Activated T-helper 1 cell treated with anti-CD3 and anti-CD28 coated beads, Interleukin-12 subunit alpha, Interleukin-12 subunit beta, Interleukin-2, Interleukin-4 antibody, amounts not matched to agents 30 ng/mL and 10 ng/mL and 1 ng/mL, durations not matched to agents 14 hours and 24 hours and 36 hours (primary cell): ENCODE measurements at regions not wholly inside any gene's neighbourhood (a gene's known extent, or its start where the extent isn't known, plus 50 kb on each side); places are given as distances from the start of the nearest gene placed in this dataset.

Experiments
- DNase-seq: peaks from one replicate; pipeline ENCODE4 v3.0.0; 2021; ENCODE audit warnings: low spot score
- H3K27ac Mint-ChIP-seq: one replicate; pipeline ENCODE4 v1.8.0; 2021; ENCODE audit warnings: mild to moderate bottlenecking, mixed read lengths
- H3K27me3 Mint-ChIP-seq: one replicate; pipeline ENCODE4 v1.8.0; 2022; ENCODE audit warnings: mild to moderate bottlenecking, moderate library complexity, mixed read lengths; ENCODE audit not compliant: insufficient read depth
- H3K36me3 Mint-ChIP-seq: one replicate; pipeline ENCODE4 v1.8.0; 2021; ENCODE audit warnings: low read depth, mixed read lengths
- H3K4me1 Mint-ChIP-seq: one replicate; pipeline ENCODE4 v1.8.0; 2021; ENCODE audit warnings: low read depth, mixed read lengths
- H3K4me3 Mint-ChIP-seq: one replicate; pipeline ENCODE4 v1.8.0; 2021; ENCODE audit warnings: mild to moderate bottlenecking, moderate library complexity, mixed read lengths
- H3K9me3 Mint-ChIP-seq: one replicate; pipeline ENCODE4 v1.8.0; 2021; ENCODE audit warnings: mixed read lengths
- intact Hi-C: fragments of 100-400 bp; cut with micrococcal nuclease; formaldehyde crosslinking; loops from one replicate; pipeline ENCODE4 v1.15.1; 2024

DNA sequence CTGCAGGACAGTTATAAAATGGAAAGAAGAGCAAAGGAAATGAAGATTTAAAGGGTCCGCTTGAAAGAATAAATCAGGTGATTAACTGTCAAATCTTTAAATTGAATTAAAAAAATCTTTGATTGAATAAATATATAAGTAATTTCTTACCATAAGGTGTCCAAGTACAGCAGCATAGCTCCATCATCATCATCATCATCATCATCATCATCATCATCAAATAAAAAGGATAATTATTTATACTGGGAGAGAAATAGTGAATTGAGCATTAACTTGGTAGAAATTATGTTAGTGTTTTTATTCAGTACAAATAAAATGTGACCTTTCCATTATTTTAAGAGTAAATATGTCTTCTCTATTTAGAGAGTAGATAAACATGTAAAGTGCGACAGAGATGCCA is 745.6 kb upstream of the MARCKS start:
- Mint-ChIP-seq H3K36me3 (no peaks in the 10 kb centered on the region), H3K9me3 (peaks cover 11% of the 10 kb centered on the region), H3K27me3 (no peaks in the 10 kb centered on the region), H3K4me1 (no peaks in the 10 kb centered on the region), H3K4me3 (no peak overlapping the region), H3K27ac (no peak overlapping the region)
- DNase-seq = no peak
- intact Hi-C loops = no loop called here

DNA sequence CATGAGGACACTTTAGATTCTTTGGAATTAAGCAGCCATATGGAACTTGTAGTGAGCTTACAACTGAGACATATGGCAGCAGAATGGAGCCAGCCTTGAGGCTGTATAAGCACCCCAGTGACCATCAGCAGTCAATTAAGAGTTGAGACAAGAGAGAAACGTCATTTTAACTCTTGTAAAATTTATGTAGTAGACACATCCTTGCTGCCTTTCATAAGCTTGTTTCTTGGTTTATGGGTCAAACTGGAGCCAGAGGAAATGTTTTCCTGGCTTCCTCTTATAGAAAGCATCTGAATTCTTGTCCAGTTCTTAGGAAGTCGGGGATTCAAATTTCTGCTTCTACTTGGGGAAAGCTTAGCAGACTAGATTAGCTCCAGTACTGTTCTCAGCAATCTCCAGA is 745.1 kb upstream of the MARCKS start:
- H3K9me3 Mint-ChIP-seq = peaks cover 11% of the 10 kb centered on the region
- no peaks in the 10 kb centered on the region for H3K4me1 Mint-ChIP-seq
- intact Hi-C loops = no loop called here

DNA sequence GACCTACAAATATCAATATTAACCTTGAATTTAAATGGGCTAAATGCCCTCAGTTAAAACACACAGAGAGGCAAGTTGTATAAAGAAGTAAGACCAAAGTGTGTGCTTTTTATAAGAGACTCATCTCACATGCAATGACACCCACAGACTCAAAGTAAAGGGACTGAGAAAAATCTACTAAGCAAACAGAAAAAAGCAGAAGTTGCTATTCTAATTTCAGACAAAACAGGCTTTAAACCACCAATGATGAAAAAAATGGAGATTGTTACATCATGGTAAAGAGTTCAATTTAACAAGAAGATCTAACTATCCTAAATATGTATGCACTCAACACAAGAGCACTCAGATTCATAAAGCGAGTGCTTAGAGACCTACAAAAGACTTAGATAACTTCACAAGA is 741.9 kb upstream of the MARCKS start:
- H3K27ac Mint-ChIP-seq = no peak overlapping the region
- no peaks in the 10 kb centered on the region for H3K4me1 Mint-ChIP-seq
- no peaks in the 10 kb centered on the region for H3K27me3 Mint-ChIP-seq

More for the DNA sequence above, 745.1 kb upstream of the MARCKS start:
- Mint-ChIP-seq H3K27me3 (no peaks in the 10 kb centered on the region), H3K27ac (no peak overlapping the region), H3K4me3 (no peak overlapping the region), H3K36me3 (no peaks in the 10 kb centered on the region)
- DNase-seq = no peak

DNA sequence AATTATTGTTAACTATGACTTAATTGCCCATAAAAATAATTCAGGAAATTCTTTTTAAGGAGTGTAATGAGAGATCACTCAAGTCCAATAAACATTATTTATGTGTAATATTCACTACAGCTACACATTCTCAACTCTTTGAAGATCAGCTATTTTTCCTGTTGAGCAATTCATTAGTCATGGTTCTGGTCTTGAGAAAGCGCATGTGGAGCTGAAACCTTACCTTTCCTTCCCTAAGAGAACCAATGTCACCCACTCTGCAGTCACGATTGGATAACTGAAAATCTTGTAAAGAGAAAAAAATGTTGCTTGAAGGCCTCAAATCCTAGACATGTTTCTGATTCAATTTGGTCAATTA is 736.9 kb upstream of the MARCKS start:
- Mint-ChIP-seq H3K4me3 (no peak overlapping the region), H3K27ac (no peak overlapping the region), H3K27me3 (no peaks in the 10 kb centered on the region), H3K9me3 (peaks cover 3% of the 10 kb centered on the region), H3K36me3 (no peaks in the 10 kb centered on the region), H3K4me1 (no peaks in the 10 kb centered on the region)
- intact Hi-C loops = no loop called here
- DNase-seq = no peak

More for the DNA sequence above, 741.9 kb upstream of the MARCKS start:
- DNase-seq = no peak
- H3K36me3 Mint-ChIP-seq = no peaks in the 10 kb centered on the region
- intact Hi-C loops = no loop called here
- H3K4me3 Mint-ChIP-seq = no peak overlapping the region
- peaks cover 11% of the 10 kb centered on the region for H3K9me3 Mint-ChIP-seq

DNA sequence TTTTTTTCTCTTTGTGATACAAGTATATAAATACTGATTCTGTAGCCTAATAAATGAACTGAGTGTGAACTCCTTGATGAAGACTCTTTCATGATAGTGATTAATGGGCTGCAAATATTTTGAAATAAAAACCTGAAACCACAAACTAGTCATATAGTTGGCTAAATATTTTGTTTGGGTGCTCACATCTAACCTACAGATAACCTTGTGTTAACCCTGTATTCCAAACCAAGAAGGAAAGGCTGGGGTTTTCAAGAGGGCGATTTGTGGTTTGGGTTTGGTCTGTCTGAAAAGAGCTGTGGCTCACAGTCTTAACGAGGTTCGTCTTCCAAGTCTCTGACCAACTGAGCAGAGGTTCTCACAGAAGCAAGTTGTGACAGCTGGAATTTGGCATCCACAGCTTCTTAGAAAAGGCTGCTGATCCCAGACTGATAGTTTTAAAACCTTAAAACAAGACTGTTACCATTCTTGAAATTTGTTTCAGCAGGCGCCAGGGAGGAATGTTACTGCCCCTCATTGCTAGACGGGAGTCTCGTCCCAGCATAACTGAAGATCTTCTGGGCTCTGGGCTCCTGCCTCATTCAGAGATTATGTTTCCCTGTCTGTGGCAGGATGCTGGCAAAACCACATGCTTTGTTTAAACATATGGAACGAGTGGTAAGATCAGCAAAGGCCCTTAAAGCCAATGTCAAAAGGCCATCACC is 736.4 kb upstream of the MARCKS start:
- no peaks in the 10 kb centered on the region for H3K36me3 Mint-ChIP-seq
- no peak for DNase-seq
- H3K4me3 Mint-ChIP-seq = no peak overlapping the region
- intact Hi-C loops = no loop called here
- peaks cover 3% of the 10 kb centered on the region for H3K9me3 Mint-ChIP-seq
- no peak overlapping the region for H3K27ac Mint-ChIP-seq
- no peaks in the 10 kb centered on the region for H3K27me3 Mint-ChIP-seq
- no peaks in the 10 kb centered on the region for H3K4me1 Mint-ChIP-seq

DNA sequence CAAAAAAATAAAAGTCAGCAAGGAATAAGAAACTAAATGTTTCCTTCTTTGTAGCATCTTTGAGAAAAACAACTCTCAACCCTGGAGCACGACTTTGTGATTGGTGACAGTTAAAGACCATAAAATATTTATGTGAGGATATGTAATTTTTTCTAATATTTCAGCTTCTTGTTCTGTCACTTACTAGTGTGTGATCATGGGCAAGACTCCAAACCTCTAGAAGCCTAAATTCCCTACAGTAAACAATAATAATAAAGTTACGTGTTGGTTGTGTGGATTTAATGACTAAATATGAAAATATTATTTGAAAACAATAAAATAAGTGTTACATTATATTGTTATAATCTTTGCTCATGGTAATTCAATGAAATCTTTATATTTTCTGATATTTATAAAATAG is 735.6 kb upstream of the MARCKS start:
- Mint-ChIP-seq H3K4me1 (no peaks in the 10 kb centered on the region), H3K36me3 (no peaks in the 10 kb centered on the region), H3K4me3 (no peak overlapping the region), H3K27ac (no peak overlapping the region), H3K9me3 (no peaks in the 10 kb centered on the region), H3K27me3 (no peaks in the 10 kb centered on the region)
- intact Hi-C loops = no loop called here
- no peak for DNase-seq

DNA sequence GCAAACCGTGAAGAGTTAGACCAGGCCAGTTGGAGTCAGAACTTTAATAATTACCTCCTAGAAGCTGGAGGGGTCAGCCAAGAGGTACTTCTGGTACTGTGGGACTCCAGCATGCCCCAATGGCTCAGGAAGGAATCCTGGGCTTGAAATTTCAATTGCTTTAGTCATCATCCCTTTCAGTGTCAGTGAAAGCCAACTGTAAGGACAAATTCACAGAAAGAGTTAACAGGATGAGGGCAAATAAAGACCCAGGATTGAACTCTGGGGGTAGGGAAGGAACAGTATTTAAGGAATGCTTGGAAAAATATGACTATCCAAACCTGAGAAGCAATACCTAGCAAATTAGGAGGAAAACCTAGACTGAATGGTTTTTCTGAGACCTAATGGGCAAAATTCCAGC is 735.1 kb upstream of the MARCKS start:
- H3K27ac Mint-ChIP-seq = no peak overlapping the region
- H3K27me3 Mint-ChIP-seq = no peaks in the 10 kb centered on the region
- H3K36me3 Mint-ChIP-seq = no peaks in the 10 kb centered on the region
- intact Hi-C loops = no loop called here
- H3K4me3 Mint-ChIP-seq = no peak overlapping the region
- H3K9me3 Mint-ChIP-seq = no peaks in the 10 kb centered on the region
- DNase-seq = no peak
- no peaks in the 10 kb centered on the region for H3K4me1 Mint-ChIP-seq

DNA sequence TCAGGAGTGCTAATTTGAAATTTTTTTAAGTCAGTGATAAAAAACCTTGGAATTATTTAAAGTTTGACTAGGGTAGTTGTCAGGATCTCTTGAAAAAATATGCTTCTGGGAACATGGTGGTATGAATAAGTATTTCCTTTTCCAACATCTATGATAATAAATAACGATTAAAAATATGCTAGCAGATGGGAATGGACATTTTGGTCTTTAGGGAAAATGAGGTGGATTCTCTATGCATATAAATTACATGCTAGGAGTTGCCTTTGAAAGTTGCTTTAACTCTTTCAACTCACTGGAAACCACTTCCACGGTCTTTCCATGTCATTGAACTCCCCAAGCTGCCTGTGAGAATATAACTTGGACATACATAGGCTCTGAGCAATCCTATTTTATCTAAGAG is 731.5 kb upstream of the MARCKS start:
- Mint-ChIP-seq H3K4me1 (no peaks in the 10 kb centered on the region), H3K27me3 (no peaks in the 10 kb centered on the region), H3K36me3 (no peaks in the 10 kb centered on the region), H3K4me3 (no peak overlapping the region), H3K9me3 (no peaks in the 10 kb centered on the region), H3K27ac (no peak overlapping the region)
- intact Hi-C loops = no loop called here
- no peak for DNase-seq

DNA sequence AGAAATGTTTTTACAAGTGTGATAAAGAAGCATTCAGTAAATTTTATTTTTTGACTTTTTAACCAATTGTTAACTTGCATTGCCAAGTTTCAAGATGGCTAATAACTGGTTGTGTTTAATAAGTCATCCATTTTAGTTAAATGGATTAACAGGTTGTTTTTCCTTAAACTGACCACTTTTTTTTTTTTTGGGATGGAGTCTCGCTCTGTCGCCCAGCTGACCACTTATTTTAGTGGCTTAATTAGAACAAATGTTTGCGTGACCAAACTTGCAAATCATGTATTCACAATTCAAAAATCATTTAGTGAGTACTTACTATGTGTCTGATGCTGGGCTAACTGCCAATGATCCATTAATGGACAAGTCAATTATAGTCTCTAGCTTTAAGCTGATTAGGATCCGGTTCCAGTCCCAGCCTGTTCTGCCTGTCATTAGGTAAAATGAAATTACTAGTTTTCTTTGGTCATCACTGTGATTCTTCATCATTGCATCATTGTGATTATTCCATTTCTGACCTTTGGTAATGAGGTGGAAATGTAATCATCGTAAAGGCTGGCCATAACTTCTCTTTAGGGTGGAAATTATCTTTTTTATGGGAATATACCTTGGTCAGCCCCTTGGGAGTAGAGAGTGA is 729.2 kb upstream of the MARCKS start:
- H3K9me3 Mint-ChIP-seq = no peaks in the 10 kb centered on the region
- H3K36me3 Mint-ChIP-seq = no peaks in the 10 kb centered on the region
- intact Hi-C loops = no loop called here

DNA sequence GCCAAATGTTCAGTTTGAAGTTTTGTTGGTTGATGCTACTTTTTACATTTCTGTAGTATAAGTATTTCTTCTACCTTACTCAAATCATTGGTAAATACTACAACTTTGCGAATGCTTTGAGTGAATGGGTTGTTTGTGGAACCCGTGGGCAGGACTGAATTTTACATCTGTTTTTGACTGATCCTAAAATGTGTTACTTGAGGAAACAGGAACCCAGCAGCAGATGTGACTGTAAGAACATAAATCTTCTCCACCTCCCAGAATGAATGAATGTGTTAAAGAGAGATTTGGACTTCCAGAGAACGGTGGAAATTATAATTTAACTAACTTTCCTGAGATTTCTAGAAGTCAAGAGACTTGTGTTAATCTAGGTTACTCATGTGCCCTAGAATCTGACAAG is 728.5 kb upstream of the MARCKS start:
- Mint-ChIP-seq H3K4me1 (no peaks in the 10 kb centered on the region), H3K27me3 (no peaks in the 10 kb centered on the region), H3K27ac (no peak overlapping the region), H3K36me3 (no peaks in the 10 kb centered on the region), H3K9me3 (no peaks in the 10 kb centered on the region), H3K4me3 (no peak overlapping the region)
- intact Hi-C loops = no loop called here
- no peak for DNase-seq

More for the DNA sequence above, 729.2 kb upstream of the MARCKS start:
- no peak overlapping the region for H3K4me3 Mint-ChIP-seq
- DNase-seq = no peak
- no peaks in the 10 kb centered on the region for H3K27me3 Mint-ChIP-seq
- no peak overlapping the region for H3K27ac Mint-ChIP-seq
- H3K4me1 Mint-ChIP-seq = no peaks in the 10 kb centered on the region

DNA sequence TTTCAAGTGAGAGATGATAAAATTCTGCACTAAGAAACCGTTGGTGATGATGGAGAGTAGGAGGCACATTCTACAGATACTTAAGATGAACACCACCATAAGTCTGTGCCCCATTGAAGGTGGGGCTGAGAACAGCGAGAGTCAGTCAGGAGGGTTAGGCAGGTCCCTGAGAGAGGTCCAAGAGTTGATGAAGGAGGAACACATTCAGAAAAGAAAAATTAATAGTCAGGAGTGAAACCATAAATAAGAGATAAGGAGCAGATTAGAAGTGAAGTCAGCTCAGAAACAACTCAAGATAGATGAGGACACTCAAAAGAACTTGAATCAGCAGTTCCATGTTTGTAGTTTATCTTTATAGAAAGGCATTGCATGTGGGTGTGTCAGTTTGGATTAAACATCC is 727.2 kb upstream of the MARCKS start:
- Mint-ChIP-seq H3K4me1 (no peaks in the 10 kb centered on the region), H3K4me3 (no peak overlapping the region), H3K9me3 (no peaks in the 10 kb centered on the region), H3K36me3 (no peaks in the 10 kb centered on the region), H3K27ac (no peak overlapping the region), H3K27me3 (no peaks in the 10 kb centered on the region)
- no peak for DNase-seq
- intact Hi-C loops = no loop called here

DNA sequence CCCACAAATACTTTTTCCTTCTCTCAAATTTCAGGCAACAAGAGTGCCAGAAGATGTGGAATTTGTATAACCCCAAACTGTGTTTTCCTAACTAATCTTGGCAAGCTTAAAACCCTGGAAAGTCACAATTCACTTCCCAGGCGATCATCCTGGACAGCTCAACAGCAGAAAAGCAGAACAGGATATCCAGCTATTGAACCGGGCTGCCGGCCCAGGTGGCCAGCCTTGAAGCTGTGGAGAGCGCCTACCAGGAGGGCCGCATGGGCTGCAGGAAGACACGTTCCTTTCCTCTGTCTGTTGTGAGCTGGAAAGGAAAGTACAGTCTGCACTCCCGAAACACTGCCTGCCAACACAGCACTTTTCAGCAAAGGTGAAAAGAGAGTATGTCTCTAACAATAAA is 719.7 kb upstream of the MARCKS start:
- Mint-ChIP-seq H3K4me1 (no peaks in the 10 kb centered on the region), H3K27me3 (no peaks in the 10 kb centered on the region), H3K27ac (no peak overlapping the region), H3K9me3 (peaks cover 6% of the 10 kb centered on the region), H3K36me3 (no peaks in the 10 kb centered on the region), H3K4me3 (no peak overlapping the region)
- DNase-seq = no peak
- intact Hi-C loops = no loop called here

DNA sequence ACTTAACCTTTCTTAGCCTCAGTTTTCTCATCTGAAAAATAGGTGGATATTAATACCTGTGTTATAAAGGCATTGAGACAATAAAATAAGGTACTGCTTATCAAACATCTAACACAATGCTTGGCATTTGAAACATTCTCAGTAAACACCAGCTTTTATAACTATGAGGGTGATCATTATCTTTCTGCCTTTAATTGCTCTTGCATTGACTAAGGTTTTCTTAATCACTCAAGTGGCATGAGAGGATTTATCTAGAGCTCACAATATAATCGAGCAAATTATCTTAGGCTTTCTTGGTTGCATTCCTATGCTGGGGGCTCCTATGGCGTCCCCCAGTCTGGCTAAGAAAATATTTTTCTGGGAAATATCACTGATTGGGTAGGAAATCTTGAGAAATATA is 716.4 kb upstream of the MARCKS start:
- intact Hi-C loops = no loop called here
- H3K4me1 Mint-ChIP-seq = no peaks in the 10 kb centered on the region
- H3K4me3 Mint-ChIP-seq = no peak overlapping the region
- H3K27me3 Mint-ChIP-seq = no peaks in the 10 kb centered on the region
- no peak overlapping the region for H3K27ac Mint-ChIP-seq
- peaks cover 6% of the 10 kb centered on the region for H3K9me3 Mint-ChIP-seq
- no peaks in the 10 kb centered on the region for H3K36me3 Mint-ChIP-seq
- no peak for DNase-seq

DNA sequence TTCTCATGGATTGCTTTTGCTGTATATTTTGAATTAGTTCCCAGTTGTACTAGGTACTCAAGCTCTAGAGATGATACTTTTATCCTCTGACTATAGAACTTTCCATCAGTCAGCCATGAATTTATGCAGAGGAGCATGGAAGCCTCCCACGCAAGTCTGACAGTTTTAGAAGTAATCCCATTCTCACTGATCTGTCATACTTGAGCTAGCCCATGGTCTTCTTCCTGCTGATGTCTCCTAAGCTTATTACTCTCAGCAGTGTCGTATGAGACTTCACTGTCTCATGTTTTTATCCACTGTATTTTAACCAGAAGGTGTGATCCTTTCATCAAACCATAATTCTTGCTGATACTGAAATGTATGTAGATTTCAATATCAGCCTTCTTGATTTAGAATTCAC is 715.2 kb upstream of the MARCKS start:
- Mint-ChIP-seq H3K4me1 (no peaks in the 10 kb centered on the region), H3K4me3 (no peak overlapping the region), H3K9me3 (peaks cover 6% of the 10 kb centered on the region), H3K27ac (no peak overlapping the region), H3K36me3 (no peaks in the 10 kb centered on the region), H3K27me3 (no peaks in the 10 kb centered on the region)
- intact Hi-C loops = no loop called here
- no peak for DNase-seq
